AG09319 (cell line): ENCODE measurements at regions not wholly inside any gene's neighbourhood (a gene's known extent, or its start where the extent isn't known, plus 50 kb on each side); places are given as distances from the start of the nearest gene placed in this dataset.
"Not testable (repeated sequence)": the region's sequence is repeated elsewhere in the genome, so short reads cannot be mapped to it uniquely, and the experiment has no call there.

Source experiments
- DNase-seq: peaks from one replicate; pipeline ENCODE4 v3.0.0-alpha.2; 2010; ENCODE audit warnings: low read depth; ENCODE audit errors: extremely low read depth
- TF ChIP-seq, protein P1 (sequence below): IDR thresholded peaks from 2 replicates; pipeline ENCODE4 v1.5.1; 2011; ENCODE audit warnings: low read depth, mild to moderate bottlenecking, inconsistent platforms, low read length, moderate library complexity

DNA sequence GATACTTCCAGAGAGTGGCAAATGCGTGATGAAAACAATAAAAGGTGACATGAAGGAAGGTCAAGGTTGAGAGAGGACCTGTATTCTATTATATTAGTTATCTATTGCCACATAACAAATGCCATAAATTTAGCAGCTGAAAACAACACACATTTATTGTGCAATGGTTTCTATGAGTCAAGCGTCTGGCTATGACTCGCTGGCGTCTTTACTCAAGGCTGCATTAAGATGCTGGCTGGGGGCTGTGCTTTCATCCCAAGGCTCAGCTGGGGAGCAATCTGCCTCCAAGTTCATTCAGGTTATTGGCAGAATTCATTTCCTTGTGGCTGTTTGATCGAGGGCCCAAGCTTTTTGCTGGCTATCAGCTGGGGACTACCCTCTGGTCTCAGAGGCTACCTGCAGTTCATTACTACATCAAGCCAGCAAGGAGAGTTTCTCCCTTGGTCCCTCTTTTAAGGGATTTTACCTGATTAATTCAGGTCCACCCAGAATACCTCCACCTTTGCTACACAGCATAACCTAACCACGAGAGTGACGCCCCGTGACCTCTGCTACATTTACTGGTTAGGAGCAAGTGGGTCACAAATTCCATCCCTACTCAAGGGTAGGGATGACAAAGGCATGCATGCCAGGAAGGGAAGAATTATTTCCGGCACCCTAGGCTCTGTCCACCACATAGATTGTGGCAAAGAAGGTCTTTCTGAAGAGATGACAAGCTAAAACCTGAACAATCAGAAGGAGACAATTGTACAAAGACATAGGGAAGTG, 549.1 kb downstream of the MN1 start:
- DNase-seq = peak; percentile 57
- TF ChIP-seq, protein P1, sequence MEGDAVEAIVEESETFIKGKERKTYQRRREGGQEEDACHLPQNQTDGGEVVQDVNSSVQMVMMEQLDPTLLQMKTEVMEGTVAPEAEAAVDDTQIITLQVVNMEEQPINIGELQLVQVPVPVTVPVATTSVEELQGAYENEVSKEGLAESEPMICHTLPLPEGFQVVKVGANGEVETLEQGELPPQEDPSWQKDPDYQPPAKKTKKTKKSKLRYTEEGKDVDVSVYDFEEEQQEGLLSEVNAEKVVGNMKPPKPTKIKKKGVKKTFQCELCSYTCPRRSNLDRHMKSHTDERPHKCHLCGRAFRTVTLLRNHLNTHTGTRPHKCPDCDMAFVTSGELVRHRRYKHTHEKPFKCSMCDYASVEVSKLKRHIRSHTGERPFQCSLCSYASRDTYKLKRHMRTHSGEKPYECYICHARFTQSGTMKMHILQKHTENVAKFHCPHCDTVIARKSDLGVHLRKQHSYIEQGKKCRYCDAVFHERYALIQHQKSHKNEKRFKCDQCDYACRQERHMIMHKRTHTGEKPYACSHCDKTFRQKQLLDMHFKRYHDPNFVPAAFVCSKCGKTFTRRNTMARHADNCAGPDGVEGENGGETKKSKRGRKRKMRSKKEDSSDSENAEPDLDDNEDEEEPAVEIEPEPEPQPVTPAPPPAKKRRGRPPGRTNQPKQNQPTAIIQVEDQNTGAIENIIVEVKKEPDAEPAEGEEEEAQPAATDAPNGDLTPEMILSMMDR = no peak

DNA sequence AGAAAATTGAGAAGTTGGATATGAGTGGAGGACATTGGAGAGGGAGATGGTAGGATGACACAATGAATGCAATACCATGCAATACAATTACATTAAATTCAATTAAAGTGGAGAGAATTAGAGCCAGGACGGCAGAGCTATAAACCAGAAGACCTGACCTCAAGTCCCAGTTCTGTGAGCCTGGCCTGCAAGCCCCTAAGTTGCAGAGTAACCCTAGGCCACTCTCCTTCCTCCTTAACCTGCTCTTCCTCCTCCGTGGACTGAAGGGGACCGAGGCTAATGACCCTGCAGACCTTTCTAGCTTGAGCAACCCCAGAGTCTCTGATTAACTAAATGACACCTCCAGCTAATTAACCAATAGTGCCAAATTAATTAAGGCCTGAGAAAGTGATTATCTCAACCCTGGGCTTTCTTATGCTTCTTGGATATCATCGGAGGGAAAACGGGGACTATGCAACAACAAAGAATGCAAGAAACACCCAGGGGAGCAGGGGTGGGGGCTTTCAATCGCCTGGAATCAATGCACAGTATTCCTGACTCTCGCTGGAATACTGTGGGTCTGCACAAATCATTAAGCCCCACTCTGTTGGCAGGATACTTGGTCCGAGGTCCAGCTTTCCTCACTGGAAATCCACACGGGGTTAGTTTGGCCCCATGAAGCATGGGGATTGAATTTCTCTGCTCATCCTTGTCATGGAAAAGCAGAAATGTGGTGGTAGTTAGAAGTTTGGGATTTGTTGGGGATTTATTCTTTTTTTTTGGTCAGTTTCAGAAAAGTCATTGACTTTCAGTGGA, 548.3 kb downstream of the MN1 start:
- TF ChIP-seq, protein P1 = no peak
- DNase-seq = no peak

DNA sequence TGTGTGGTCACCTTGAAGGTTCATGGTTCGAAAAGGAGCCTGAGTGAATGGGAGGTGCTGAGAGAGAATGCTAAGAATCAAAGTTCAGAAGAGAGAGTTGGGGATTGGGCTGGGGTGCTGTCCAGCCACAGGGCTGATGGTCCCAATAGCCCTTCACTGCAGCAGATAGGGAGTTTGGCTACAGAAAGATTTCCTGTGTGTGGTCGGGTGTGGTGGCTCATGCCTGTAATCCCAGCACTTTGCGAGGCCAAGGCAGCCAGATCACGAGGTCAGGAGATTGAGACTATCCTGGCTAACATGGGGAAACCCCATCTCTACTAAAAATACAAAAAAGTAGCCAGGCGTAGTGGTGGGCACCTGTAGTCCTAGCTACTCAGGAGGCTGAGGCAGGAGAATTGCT, 547.5 kb downstream of the MN1 start:
- DNase-seq = not testable (repeated sequence)

- TF ChIP-seq, protein P1 = no peak
- no peak for DNase-seq
These were observed 546.0 kb downstream of the MN1 start for GRCh38 chr22:27255580-27255979.

DNA sequence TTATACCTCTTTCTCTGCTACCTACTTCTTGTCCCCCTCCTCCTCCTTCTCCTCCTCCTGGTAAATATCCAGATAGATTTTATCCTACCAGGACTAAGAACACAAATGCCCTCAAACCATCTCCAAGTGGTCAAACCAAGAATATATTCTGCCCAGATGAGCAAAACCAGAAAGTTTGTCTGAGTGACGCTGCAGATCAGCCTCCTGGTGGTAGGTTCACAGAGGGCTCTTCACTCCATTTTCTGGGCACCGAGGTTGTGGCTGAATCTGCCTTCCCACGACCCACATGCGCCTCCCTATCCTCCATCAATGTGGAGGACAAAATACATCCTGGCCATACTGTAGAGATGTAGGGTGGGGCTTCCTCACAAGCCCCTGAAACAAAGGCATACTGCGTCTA, 543.6 kb downstream of the MN1 start:
- TF ChIP-seq, protein P1 = peak; percentile 5; the same call in 1 of the 2 replicates
- no peak for DNase-seq

DNA sequence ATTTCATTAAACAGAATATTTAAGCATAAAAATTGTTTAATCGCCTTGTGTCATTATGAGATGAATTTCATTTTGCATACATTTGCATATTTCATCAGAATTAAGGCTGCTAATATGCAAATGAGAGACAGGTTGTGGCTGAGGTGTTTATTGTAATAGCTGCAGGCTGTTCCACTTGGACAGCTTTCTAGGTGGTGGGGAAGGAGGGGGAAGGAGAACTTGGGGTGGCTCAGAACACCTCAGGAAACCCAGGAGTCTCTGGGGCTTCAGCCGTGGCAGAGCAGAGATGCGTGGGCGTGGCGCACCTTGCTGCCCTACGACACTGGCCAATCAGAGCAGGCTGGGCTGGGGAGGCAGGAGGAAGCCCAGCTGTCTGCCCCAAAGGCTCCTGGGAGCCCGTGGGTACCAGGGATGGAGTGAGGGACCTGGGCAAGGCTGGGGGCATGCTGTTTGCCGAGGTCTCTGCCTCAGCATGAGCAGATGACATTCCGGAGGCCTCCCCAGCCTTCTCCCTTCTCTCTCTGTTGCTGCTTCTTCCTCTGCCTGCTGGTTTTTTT, 542.9 kb downstream of the MN1 start:
- TF ChIP-seq, protein P1 = no peak
- DNase-seq = no peak

GRCh38 chr22:27259433-27259832, 542.1 kb downstream of the MN1 start:
- TF ChIP-seq, protein P1 = no peak
- DNase-seq = no peak
